Left forelimb (tissue), 1 donor: ENCODE measurements at regions not wholly inside any gene's neighbourhood (a gene's known extent, or its start where the extent isn't known, plus 50 kb on each side); places are given as distances from the start of the nearest gene placed in this dataset.
"Not testable (repeated sequence)": the region's sequence is repeated elsewhere in the genome, so short reads cannot be mapped to it uniquely, and the experiment has no call there.

Experiments
- DNase-seq: peaks from one replicate; pipeline ENCODE4 v3.0.0-alpha.2; 2018; ENCODE audit warnings: low spot score

DNA sequence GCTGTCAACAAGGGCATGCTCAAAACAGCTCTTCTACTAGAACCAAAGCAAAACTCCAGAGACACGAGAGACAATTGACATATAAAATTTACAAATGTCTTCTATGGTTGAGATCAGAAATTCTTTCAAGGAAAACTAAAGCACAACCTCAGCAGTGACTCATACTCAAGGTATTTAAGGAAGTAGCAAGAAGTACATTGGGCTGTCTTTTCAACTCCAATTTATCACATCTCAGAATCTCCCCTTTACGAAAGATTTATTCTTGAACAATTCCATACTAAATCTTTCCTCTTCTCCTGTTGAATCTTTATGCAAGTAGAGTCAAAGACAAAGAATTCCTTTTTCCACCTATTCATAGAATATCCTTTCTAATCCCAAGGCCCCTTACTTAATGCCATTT is 324.0 kb downstream of the IRS1 start:
- no peak for DNase-seq

DNA sequence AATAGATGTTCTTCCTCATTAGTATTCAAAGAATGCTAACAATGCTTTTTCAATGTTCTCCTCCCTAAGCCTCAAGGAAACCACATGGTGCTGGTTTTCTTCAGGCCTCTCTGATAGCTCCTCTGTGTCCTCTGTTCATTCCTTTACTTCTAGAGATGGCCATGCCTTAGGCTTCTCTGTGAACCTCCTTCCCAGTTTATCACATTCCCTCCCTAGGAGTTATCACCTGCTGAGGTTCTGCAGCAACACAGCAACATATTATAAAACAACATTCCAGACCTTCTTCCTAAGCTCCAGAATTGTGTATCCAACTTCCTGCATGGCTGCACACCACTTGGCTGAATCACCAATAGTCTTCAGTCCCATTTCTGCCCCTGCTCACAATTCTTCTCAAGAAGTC is 325.5 kb downstream of the IRS1 start:
- DNase-seq: no peak

DNA sequence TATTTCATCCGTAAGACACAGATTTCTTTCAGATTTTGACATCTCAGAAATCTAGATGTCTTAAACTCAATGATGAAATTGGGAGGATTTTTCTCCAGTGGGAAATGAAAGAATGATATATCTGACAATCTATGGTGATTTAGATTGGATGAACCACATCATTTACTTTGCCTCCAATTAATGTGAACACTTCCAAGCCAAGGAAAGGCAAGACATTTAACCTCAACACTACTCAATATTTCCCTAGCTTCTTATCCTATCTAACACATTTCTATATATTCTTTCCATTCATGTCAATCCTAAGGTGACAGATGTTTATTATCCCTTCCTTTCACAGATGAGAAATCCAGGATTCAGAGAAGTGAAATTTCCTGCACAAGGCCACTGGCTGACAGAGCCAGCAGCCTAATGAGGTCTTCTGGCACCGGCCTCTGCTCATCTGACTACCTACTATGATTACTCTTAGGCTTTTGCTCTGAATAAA is 327.6 kb downstream of the IRS1 start:
- no peak for DNase-seq

DNA sequence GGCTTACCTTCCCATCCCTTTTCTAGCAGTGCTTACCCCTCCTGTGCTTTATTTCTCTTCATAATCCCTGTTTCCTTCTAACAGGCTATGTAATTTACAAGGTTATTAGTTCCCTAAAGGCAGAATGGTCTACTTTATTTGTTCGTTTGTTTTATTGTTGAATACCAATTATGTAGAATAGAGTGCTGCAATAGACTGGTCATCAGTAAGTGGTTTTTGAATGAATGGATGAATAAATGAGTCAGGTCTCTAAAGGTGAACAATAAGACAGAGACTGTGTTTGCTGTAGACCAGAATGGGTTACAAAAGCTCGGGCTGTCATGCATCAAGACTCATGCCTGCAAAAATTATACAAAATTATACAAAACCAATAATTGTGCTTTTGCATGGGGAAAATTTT is 332.0 kb downstream of the IRS1 start:
- DNase-seq: no peak

DNA sequence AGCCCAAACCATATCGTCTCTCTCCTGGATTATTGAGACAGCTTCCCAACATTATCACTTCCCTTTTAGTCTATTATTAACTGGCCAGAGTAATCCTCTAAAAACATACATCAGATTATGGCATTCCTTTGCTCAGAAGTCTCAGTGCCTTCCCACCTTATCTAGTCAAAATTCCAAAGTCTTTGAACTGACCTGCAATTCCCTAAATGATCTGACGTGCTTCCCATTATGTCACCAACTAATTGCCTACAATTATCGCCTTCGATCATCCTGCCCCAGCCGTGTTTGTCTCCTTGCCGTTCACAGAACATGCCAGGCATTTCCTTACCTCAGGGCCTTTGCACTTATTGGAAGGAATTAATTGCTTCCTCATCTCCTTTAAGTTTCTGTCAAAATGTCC is 332.4 kb downstream of the IRS1 start:
- DNase-seq: no peak

DNA sequence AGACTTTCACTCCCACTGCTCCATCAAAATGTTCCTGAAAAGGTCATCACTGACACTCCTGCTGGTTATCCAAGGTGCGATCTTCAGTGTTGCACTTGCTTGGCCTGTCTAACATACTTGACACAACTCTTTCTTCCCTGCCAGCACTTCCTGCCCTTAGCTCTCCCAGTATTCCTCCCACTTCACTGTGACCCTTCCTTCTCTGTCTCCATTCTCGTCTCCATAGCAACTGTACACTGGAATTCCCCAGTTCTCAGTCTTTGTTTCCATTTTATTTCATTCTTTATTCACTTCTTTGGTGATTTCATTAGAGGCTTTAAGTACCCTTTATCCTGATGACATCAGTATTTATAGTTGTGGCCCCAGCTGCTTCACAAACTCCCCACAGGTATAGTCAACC is 333.0 kb downstream of the IRS1 start:
- no peak for DNase-seq

DNA sequence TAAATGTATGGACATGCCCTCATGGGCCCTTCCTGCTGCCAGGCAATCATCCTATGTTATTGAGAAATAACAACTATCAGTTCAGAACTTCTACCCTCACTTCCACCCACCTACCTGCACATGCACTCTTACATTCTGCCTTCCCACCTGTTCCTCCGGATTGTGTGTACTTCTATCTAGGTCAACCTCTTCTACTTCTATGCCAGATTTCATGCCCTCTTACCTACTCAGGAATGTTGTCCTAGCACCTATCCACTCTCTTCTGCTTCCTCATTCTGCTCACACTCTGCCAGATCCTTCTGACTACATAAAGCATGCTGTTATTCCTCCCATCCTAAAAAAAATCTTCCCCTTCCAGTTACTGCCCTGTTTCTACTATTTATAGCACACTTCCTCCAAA is 333.5 kb downstream of the IRS1 start:
- no peak for DNase-seq

DNA sequence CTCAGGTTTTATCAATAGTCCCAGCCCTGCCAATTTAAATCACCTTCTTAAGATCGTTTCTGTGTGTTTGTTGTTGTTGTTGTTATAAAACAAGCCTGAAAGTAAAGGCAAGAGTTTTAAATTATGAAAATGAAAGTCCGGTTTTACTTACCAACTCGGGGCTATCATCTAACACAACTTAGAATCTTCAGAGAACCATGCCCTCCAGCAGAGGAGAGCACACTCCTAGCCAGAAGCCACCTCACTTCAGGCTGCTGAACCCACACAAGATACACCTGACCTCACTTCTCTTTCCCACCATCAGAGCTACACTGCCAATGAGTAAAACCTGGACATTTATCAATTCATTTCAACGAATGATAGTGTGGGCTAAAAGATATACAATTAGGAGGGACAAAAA is 335.2 kb downstream of the IRS1 start:
- no peak for DNase-seq

DNA sequence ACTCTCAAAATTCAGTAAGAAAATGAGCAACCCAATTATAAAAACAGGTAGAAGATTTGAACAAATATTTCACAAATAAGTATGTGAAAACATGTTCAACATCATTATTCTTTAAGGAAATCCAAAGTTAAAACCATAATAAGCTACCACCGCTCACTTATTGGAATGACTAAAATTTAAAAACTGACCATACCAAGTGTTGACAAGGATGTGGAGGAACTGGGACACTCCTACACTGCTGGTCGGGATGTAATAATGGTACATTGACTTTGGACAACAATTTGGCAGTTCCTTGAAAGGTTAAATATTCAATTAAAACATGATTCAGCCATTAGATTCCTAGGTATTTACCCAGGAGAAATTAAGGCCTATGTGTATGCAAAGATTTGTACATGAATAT is 336.5 kb downstream of the IRS1 start:
- DNase-seq: no peak

DNA sequence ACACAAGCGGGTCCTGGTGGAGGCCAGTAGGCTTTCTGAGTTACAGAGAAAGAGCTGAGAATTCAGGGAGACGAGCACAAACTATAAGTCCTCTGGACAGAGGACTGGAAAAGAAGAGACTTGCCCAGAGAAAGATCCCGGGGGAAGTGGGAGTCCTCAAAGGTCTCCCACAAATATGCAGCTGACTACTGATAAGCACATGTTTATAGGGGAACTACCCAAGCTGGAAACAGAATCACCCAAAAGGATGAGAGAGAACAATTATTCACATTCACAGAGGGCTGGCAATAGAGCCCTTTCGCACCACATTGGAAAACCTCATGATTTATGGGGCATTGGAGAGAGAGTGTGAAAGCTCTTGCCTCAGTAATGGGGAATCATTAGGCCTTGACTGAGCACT is 337.6 kb downstream of the IRS1 start:
- no peak for DNase-seq

DNA sequence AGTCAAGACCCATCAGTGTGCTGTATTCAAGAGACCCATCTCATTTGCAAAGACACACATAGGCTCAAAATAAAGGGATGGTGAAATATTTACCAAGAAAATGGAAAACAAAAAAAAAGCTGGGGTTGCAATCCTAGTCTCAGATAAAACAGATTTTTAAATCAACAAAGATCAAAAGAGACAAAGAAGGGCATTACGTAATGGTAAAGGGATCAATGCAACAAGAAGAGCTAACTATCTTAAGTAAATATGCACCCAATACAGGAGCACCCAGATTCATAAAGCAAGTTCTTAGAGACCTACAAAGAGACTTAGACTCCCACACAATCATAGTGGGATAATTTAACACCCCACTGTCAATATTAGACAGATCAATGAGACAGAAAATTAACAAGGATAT is 343.5 kb downstream of the IRS1 start:
- not testable (repeated sequence) for DNase-seq

DNA sequence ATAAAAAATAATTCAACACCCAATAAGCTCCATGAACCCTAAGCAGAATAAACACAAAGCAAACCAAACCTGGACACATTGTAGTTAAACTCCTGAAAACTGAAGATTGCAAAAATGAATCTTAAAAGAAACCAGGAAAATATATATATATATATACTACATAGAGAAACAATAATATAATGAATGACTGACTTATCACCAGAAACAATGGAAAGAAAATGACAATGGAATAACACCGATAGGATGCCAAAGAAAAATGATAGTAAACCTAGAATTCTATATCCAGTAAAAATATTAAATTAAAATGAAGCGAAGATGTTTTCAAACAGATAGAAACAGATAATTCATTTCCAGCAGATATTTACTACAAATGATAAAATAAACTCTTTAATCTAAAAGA is 346.9 kb downstream of the IRS1 start:
- no peak for DNase-seq

DNA sequence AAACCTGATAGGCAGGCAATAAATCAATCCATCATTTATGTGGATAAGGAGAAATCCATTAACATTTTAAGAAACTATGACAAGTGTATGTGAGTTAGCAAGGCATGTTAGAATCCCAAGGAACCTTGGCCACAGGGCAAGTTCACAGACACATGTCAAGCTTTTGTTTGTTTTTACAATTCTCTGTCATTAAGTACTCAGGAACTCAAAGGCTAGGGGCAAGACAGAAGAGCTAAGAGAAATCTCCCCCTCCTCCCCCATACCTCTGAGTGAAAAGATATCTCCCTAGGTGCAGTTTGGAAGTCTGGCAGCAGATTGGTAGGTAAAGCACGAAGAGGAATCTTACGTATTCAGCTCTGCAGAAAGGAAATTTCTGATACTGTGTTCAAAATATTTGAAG is 348.1 kb downstream of the IRS1 start:
- no peak for DNase-seq

DNA sequence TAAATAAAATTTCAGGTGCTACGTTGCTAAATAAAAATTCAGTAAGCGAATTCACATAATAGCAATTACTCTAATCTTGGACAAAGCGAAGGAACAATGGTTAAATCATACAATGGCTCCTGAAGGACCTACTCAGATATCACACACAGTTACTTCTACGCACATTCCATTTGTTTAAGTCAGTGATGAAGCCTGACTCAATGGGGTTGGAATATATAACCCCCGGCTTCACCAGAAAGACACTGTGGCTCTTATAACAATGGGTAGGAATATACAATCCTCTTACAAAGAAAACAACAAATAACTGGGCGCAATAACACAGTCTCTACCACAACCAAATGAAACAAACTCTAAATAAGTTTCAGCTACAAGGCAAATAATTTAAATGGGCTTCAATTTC is 349.5 kb downstream of the IRS1 start:
- no peak for DNase-seq

DNA sequence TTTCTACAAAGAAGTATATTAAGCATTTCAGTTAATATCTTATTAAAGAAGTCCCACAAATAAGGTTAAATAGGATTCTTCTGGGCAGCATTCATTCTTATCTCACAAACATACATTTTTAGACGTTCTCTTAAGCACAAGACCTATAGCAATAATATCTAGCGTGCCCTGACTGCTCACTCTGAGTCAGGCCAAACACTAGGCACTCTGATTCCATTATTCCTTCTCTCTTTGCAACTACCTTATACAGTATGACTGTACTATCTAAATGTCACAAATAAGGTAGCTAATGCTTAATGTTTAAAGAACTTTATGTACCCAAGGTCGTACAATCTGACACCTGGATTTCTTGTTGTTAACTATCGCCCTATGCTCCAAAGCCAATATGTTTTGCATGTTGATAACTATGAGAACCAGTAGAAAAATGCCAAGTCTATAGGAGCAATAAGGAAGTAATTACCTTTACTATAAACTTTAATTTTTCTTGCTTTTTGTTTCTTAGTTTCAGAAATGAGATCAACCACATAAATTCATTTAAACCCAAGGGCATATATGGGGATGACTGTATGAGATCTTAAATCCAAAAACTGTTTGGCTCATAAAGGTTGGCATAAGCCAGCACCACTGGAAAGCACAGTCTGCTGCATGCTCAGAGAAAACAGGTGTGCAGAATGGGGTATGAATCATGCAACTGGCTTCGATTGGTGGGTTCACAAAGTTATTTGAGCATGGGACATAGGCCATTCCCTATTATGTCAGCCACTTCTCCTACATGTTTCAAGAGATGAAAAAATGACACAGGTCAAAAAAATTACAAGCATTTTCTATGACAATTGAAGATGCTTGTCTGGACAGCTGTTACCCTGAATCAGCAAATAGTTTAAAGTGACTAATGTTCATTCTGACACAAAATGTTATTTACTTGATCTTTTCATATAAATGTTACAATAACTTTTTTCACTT is 352.0 kb downstream of the IRS1 start:
- DNase-seq: no peak

DNA sequence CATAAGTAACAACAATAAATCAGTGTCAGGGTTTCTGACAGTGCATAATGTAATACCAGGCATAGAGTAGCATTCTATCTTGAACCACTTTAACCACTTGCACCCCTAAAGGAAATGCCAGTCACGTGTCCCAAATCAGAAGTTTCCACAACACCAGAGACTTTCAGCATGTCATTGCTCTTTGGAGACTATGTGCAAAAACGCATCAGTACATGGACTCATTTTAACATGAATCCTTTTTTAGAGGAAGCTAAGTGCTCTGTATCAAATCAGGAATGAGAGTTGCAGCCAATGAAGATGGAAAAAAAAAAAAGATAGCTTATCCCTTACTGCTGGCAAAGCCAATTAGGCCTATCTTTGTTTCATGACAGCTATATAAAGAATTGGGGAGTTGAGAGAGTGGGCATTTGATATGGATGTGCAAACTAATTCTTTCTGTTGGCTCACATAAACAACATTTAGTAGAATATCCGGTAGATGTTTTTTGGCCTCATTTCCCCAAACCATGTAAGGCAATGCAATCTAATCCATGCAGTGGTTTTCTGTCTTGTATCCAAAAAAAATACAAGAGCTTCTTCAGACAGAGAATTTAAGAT is 353.1 kb downstream of the IRS1 start:
- DNase-seq: no peak

DNA sequence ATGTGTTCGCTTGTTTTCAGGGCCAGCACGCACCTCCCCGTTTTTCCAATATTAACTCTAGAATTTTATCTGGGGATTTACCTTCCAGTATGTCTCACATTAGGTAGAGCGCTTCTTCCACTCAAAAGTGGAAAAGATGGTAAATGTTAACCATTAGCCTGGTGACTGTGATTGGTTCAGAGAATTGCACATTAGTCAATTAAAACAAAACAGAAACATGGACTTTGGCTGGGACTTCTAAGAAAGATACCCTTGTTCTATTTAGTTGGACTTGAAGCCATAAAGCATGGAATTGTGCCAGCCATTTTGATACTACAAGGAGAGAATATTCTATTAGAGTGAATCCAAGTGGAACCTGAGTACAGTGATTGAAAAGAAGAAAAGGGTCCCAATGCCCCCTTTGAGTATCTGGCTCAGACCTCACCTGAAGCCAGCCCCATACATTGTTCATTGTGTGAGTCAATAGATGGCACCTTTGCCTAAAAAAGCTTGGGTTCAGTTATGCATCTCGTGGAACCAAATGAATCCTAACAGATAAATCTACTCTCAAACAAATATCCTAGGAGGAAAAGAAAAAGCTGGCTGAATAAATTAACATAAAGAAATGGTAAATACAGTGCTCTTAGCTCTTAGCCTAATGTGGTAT is 354.3 kb downstream of the IRS1 start:
- no peak for DNase-seq

DNA sequence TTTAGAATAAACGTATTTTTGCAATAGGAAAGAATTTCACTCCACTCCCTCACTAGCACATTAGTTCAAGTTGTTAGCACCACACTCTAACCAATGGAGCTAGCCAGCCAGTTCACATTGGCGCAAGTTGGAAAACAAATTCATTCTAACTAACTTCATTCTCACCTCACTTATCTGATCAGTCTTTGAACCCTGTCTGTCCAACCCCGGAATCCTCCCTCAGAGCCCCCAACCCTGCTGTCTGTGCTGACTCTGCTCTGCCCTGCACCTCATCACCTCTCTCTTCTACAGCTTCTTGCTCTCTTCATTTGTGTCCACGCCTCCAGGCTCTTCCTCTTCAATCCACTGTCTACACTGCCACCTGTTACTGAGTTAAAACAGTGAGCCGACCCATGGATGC is 356.5 kb downstream of the IRS1 start:
- no peak for DNase-seq

DNA sequence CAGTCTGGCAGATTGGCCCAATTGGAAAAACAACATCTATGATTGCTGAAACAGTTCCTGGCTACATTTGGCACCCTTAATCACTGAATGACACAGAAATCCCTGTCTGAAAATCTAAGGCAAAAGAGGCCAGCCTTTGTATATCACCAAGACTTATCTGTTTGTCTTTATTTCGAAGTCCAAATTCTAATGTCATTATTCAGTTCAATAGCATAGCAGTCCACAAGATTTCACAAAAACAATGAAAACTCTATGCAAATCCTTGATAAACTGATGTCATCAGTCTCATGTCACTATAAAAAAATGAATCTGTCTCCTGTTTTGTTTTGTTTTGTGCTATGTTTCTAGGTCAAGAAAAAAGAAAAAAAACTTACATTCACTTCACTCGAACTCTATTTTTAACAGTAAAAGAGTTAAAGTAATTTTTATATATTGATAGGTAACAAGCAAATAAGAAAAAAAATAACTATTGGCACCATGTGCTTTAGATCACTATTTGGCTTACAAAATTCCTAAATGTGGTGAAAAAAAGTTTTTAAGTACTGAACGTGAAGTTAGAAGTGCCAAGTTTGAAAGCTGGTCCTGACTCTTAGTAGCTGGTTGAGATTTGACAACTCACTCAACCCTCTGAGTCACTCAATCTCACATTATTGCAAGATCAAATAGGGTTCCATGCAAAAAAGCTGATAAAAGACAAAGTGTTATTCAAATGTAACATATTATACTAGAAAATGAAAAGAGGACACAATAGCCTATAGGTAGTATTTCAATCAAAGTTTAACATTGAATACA is 359.3 kb downstream of the IRS1 start:
- no peak for DNase-seq

DNA sequence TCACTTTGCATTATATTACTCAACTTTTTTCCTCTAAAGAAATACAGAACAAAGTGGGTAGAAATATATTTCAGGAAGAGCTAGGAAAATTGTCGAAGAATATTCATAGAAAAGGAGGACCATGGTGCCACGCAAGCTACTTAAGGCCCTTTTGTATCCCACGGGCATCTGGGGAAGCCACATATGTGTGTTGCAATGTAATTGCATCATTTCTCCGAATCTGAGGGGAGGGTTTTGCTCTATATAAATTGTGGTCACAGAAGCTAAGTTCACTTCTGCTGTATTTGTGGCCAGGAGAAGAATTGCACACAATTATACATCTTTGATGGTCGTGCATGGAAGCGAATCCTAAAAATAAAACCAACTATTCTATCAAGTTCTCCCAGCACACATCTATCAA is 360.3 kb downstream of the IRS1 start:
- DNase-seq: no peak

DNA sequence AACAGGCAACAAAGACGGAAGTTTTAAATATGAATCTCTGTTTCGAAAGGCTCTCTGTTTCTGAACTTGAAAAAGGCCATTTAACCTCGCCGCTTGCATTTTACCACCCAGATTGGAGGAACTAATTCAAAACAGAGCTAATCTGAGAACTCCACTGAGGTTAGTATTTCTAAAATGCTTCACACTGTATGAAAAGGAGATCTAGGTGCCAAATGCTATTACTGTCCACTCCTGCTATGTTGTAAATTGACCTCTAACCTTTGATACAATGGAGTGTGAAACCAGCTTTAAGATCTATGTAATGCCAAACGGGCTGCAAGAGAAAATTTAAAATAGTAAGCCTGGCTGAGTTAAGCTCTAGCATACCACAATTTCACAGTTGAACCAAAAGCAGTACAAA is 364.5 kb downstream of the IRS1 start:
- DNase-seq: no peak

DNA sequence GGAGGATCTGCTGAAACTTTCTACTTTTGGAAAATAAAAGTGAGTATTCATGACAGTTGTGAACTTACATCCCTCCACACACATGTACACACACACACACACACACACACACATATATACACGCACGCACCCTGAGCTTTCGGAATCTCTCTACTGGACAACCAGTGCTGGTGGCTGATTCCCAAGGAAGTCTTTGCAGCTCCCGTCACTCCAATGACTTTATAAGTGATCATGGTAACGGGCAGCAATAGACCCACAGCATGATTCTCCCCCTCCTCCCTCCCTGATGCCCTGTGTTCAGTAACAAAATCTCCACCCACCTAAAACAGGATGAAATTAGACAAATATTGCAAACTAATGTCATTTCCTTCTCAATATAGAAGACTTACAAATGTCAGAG is 364.9 kb downstream of the IRS1 start:
- no peak for DNase-seq
